ENCODE measurements at regions not wholly inside any gene's neighbourhood (a gene's known extent, or its start where the extent isn't known, plus 50 kb on each side); places are given as distances from the start of the nearest gene placed in this dataset.
A peak's percentile ranks its signal among the peaks of the same experiment; 100 is the strongest.

- no peak overlapping the region for H3K9ac ChIP-seq (ENCODE audit: low read length)
- H3K27me3 ChIP-seq (ENCODE audit: low read depth, low read length), result peaks cover 2% of the 10 kb centered on the region; the same call in 1 of the 2 replicates
- no peak overlapping the region for H3K4me3 ChIP-seq (ENCODE audit: low read length)
- H2AFZ ChIP-seq (ENCODE audit: low read depth, low read length), result no peak overlapping the region
- H3K4me1 ChIP-seq (ENCODE audit: low read length), result peaks cover 10% of the 10 kb centered on the region
- no peaks in the 10 kb centered on the region for H3K9me3 ChIP-seq (ENCODE audit: insufficient read depth, low read length)
- no peak overlapping the region for H3K27ac ChIP-seq (ENCODE audit: low read length)
- H4K20me1 ChIP-seq (ENCODE audit: insufficient read depth, low read length), result no peaks in the 10 kb centered on the region
- H3K79me2 ChIP-seq (ENCODE audit: low read length), result no peaks in the 10 kb centered on the region
- TF ChIP-seq EZH2phosphoT487 (IDR thresholded peaks at IDR 0.05; ENCODE audit: low read depth) (no peak), CTCF (IDR thresholded peaks at IDR 0.05; ENCODE audit: low read depth, low read length) (no peak)
- no peaks in the 10 kb centered on the region for H3K36me3 ChIP-seq (replicated peaks; ENCODE audit: low read depth, low read length)
- H3K4me2 ChIP-seq (ENCODE audit: low read length), result no peak overlapping the region
These were observed 986.5 kb downstream of the TUSC7 start for GRCh38 chr3:117695871-117696645.

GRCh38 chr3:117696851-117697407 lies 987.4 kb downstream of the TUSC7 start:
- TF ChIP-seq EZH2phosphoT487 (IDR thresholded peaks at IDR 0.05; ENCODE audit: low read depth), result no peak
- TF ChIP-seq CTCF (IDR thresholded peaks at IDR 0.05; ENCODE audit: low read depth, low read length), result no peak
- H3K79me2 ChIP-seq (ENCODE audit: low read length), result no peaks in the 10 kb centered on the region

GRCh38 chr3:117699058-117699457 lies 989.5 kb downstream of the TUSC7 start:
- H3K79me2 ChIP-seq (ENCODE audit: low read length), result no peaks in the 10 kb centered on the region
- no peak overlapping the region for H3K4me2 ChIP-seq (ENCODE audit: low read length)
- no peaks in the 10 kb centered on the region for H3K9me3 ChIP-seq (ENCODE audit: insufficient read depth, low read length)
- H3K4me1 ChIP-seq (ENCODE audit: low read length), result peaks cover 10% of the 10 kb centered on the region
- H4K20me1 ChIP-seq (ENCODE audit: insufficient read depth, low read length), result no peaks in the 10 kb centered on the region
- H3K27ac ChIP-seq (ENCODE audit: low read length), result no peak overlapping the region
- TF ChIP-seq CTCF (IDR thresholded peaks at IDR 0.05; ENCODE audit: low read depth, low read length), result no peak
- TF ChIP-seq EZH2phosphoT487 (IDR thresholded peaks at IDR 0.05; ENCODE audit: low read depth), result no peak
- no peak overlapping the region for H2AFZ ChIP-seq (ENCODE audit: low read depth, low read length)
- no peaks in the 10 kb centered on the region for H3K36me3 ChIP-seq (replicated peaks; ENCODE audit: low read depth, low read length)
- H3K4me3 ChIP-seq (ENCODE audit: low read length), result no peak overlapping the region
- H3K27me3 ChIP-seq (ENCODE audit: low read depth, low read length), result peaks cover 2% of the 10 kb centered on the region; the same call in 1 of the 2 replicates
- H3K9ac ChIP-seq (ENCODE audit: low read length), result no peak overlapping the region

More at GRCh38 chr3:117696851-117697407, 987.4 kb downstream of the TUSC7 start:
- Histone ChIP-seq H3K27me3 (ENCODE audit: low read depth, low read length) (peaks cover 2% of the 10 kb centered on the region; the same call in 1 of the 2 replicates), H3K4me3 (ENCODE audit: low read length) (no peak overlapping the region), H2AFZ (ENCODE audit: low read depth, low read length) (no peak overlapping the region), H3K9ac (ENCODE audit: low read length) (no peak overlapping the region), H3K4me2 (ENCODE audit: low read length) (no peak overlapping the region), H3K9me3 (ENCODE audit: insufficient read depth, low read length) (no peaks in the 10 kb centered on the region), H4K20me1 (ENCODE audit: insufficient read depth, low read length) (no peaks in the 10 kb centered on the region), H3K36me3 (replicated peaks; ENCODE audit: low read depth, low read length) (no peaks in the 10 kb centered on the region), H3K4me1 (ENCODE audit: low read length) (peaks cover 10% of the 10 kb centered on the region), H3K27ac (ENCODE audit: low read length) (no peak overlapping the region)

GRCh38 chr3:117700573-117701360 lies 991.2 kb downstream of the TUSC7 start:
- TF ChIP-seq CTCF (IDR thresholded peaks at IDR 0.05; ENCODE audit: low read depth, low read length), result no peak
- TF ChIP-seq EZH2phosphoT487 (IDR thresholded peaks at IDR 0.05; ENCODE audit: low read depth), result no peak
- no peaks in the 10 kb centered on the region for H3K79me2 ChIP-seq (ENCODE audit: low read length)
- H3K9me3 ChIP-seq (ENCODE audit: insufficient read depth, low read length), result no peaks in the 10 kb centered on the region
- H3K9ac ChIP-seq (ENCODE audit: low read length), result no peak overlapping the region
- peak overlapping the region; percentile 59 for H3K4me2 ChIP-seq (ENCODE audit: low read length)
- peak overlapping the region; percentile 42; the same call in 1 of the 2 replicates for H2AFZ ChIP-seq (ENCODE audit: low read depth, low read length)
- H3K27ac ChIP-seq (ENCODE audit: low read length), result no peak overlapping the region
- H3K36me3 ChIP-seq (replicated peaks; ENCODE audit: low read depth, low read length), result no peaks in the 10 kb centered on the region
- H3K27me3 ChIP-seq (ENCODE audit: low read depth, low read length), result peaks cover 6% of the 10 kb centered on the region; the same call in 1 of the 2 replicates
- H4K20me1 ChIP-seq (ENCODE audit: insufficient read depth, low read length), result no peaks in the 10 kb centered on the region
- H3K4me3 ChIP-seq (ENCODE audit: low read length), result peak overlapping the region; percentile 12
- peaks cover 10% of the 10 kb centered on the region for H3K4me1 ChIP-seq (ENCODE audit: low read length)

Measured in OCI-LY3 (cell line).